G401.6 (cell line): ENCODE measurements at regions not wholly inside any gene's neighbourhood (a gene's known extent, or its start where the extent isn't known, plus 50 kb on each side); places are given as distances from the start of the nearest gene placed in this dataset.

Experiments
- FAIRE-seq: peaks from 2 replicates; lab custom pipeline; 2012; peaks lifted over from hg19 to GRCh38; lab: Jason Lieb, UNC

- FAIRE-seq, result no peak
These were observed 93.5 kb downstream of the KLF6 start for GRCh38 chr10:3691482-3691881.

GRCh38 chr10:3689871-3690510, 95.0 kb downstream of the KLF6 start:
- no peak for FAIRE-seq

GRCh38 chr10:3687510-3688081, 97.4 kb downstream of the KLF6 start:
- no peak for FAIRE-seq

DNA sequence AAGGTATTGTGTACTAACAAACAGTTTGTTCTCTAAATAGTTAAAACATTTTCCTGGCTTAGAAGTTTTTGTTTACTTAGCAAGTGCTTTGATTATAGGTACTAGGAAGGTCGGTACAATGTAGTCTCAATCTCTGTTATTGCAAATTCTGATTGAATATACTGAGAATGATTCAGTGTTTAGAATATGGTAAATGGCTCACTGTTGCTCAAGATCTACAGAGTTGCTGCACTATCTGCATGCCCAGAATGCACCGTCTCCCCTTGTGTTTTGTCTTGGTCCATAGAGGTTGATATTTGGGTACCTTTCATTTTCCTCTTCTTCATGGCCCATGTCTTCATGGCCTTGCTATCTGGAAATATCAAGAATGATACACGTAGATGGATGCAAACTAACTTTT, 99.6 kb downstream of the KLF6 start:
- FAIRE-seq, result no peak

DNA sequence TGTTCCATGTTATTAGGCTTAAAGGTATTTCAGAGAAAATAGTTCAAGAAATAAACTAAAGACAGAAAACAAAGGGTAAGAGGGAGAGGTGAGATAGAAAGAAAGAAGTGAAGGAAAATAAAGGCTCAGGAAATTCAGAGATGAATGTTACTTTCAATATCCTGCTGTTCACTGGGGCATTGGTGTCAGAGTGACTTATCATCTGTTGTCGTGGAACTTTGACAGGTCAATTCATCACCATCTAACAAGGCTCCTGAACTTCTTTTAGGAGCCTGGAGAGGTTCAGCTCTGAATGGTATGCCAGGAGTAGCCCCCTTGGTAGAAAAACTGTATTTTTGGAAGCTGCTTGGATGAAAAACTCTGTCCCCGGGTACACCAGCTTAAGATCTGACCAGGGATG, 100.1 kb downstream of the KLF6 start:
- FAIRE-seq, result no peak

DNA sequence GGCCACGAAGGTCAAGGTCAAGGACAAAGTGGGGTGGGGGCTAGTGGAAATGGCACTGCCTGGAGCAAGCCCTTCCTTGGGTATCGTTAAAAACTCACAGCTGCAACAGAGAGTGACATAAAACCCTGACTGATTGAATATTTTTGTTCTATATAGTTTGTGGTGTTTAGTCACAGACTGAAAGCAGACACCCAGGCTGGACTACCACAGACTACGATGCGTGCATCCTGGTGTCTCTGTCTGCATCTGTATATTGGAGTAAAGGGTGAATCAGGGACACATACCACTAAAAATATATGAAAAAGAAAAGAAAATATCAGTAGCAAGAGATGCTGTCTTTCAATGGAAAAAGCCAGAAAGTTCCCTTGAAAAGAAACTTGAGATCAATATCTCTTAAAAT, 101.4 kb downstream of the KLF6 start:
- FAIRE-seq, result no peak

DNA sequence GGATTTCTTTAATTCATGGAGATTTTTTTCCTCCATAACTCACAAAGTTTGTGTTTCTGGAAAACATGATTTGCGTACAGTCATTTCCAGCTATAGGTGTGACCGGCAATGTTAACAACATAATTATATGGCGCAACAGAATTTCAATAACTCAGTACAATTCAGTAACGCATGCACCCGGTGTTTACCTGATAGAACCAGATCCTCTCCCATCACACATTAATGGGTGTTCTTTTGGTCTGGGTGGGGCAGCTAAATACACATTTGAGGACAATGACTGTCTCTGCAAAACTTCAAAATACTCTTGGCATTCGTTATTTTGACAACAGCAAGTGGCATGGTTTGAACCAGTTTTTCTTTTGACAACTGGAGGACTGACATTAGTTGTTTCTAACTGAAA, 102.3 kb downstream of the KLF6 start:
- no peak for FAIRE-seq

- FAIRE-seq, result no peak
These were observed 103.1 kb downstream of the KLF6 start for GRCh38 chr10:3681642-3682554.

DNA sequence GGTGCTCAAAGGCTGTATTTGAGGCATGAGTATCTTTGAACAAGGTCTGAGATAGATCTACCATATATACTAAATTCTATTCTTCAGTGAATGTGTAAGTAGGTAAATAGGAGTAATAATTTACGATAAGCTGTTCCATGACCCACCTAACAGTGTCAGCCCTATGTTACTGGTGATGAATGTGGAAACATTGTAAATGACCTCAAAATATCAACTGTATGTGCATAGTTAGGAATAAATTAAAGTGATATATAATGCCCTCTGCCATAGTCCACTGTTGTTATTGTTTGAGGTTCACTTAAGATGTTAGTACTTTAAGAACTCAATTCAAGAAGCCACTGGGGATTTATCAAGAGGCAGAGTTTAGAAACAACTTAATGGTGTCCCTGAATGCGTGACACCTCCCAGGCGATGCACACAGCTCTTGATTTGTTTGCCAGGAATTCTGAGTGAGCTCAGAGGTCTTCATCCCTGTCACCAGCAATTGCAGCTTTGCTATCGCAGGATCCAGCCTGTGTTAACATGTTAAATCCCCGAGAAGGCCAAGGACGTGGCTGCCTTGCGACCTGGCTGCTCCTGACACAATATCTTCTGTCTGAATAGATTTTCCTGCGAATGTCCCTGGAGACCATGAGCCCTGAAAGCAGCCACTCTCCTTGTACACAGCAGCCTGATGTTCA, 104.9 kb downstream of the KLF6 start:
- FAIRE-seq, result no peak

- no peak for FAIRE-seq
These were observed 106.3 kb downstream of the KLF6 start for GRCh38 chr10:3678629-3679227.

- FAIRE-seq, result no peak
These were observed 108.4 kb downstream of the KLF6 start for GRCh38 chr10:3676564-3676963.

- FAIRE-seq, result no peak
These were observed 112.8 kb downstream of the KLF6 start for GRCh38 chr10:3672220-3672619.

GRCh38 chr10:3671386-3671955, 113.5 kb downstream of the KLF6 start:
- no peak for FAIRE-seq

DNA sequence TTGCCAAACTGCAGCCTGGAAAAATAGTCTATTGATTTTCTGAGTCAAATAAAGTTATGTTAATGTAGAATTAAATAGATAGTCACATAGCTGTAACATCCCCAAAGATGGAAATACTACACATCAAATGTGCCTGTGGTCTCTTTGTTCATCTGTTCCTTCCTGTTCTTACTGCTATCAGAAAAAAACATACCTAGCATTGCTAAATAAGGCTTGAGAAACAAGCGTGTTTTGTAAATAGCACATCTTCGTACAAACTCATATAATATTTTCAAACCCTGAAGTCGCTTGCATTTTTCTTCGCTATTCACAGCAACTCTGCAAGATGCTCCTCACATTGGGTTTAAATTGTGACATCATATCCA, 116.1 kb downstream of the KLF6 start:
- FAIRE-seq, result no peak

GRCh38 chr10:3668276-3668965, 116.6 kb downstream of the KLF6 start:
- no peak for FAIRE-seq

- no peak for FAIRE-seq
These were observed 118.3 kb downstream of the KLF6 start for GRCh38 chr10:3666525-3667302.

DNA sequence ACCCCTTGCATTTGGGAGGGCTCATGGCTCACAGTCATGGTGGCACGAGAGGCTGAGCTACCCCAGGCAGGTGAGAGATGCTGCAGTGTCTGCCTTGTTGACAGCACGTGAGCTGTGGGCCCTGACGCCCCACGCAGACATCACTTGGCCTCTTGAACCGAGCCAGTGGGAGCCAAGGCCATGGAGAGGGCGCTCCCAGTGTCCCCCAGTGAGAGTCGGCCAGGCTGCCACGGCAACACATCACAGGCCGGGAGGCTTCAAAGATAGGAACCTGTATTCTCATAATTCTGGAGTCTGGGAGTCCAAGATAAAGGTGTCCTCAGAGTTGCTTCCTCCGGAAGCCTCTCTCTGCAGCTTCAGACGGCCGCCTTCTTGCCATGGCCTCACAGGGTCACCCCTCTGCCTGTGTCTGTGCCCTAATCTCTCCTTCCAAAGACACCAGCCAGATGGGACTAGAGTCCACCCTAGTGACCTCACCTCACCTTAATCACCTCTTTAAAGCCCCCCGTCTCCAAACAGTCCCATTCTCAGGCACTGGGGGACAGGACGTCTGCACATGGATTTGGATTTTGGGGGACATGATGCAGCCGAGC, 119.6 kb downstream of the KLF6 start:
- FAIRE-seq, result no peak

DNA sequence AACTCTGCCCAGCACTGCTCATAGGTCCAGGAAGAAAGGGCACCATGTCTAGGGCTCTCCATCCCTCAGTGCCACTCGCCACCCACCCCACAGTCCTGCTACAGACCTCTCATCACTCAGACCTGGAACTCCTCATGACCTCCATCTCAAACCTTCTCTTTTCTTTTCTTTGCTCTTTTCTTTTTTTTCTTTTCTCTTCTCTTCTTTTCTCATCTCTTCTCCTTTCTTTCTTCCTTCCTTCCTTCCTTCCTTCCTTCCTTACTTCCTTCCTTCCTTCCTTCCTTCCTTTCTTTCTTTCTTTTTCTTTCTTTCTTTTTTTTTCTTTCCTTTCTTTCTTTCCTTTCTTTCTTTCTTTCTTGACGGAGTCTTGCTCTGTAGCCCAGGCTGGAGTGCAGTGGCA, 122.2 kb downstream of the KLF6 start:
- no peak for FAIRE-seq

DNA sequence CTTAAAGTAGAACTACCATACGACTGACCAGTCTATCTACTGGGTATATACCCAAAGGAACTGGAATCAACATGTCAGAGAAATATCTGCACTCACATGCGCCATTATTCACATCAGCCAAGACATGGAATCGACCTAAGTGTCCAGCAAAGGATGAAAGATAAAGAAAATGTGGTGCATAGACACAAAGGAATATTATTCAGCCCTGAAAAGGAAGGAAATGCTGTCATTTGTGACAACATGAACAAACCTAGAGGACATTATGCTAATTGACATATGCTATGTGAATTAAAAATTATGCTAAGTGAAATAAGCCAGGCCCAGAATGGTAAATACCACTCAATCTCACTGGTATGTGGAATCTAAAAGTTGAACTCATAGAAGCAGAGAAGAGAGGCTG, 123.7 kb downstream of the KLF6 start:
- no peak for FAIRE-seq

DNA sequence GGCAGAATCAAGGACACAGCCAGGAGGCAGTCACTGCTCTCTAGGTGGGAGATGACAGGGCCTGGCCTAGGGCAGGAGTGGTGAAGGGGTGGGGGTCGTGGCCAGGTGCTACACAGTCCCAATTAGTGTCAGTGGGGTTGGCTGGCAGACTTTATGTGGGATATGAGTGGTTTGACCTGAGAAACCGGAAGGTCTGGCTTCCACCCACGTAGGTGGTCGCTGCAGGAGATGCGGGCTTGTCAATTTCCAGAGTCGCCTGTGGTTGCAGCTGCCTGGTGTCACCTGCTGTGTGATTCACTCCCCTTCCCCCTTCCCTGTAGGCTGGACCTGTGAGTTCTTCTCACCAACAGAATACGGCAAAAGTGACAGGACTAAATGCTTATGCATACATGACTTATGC, 124.3 kb downstream of the KLF6 start:
- FAIRE-seq, result no peak
